GM19035 (cell line): ENCODE measurements at regions not wholly inside any gene's neighbourhood (a gene's known extent, or its start where the extent isn't known, plus 50 kb on each side); places are given as distances from the start of the nearest gene placed in this dataset.

Experiments used
- ATAC-seq: cut with Tn5 transposase; IDR thresholded peaks from one replicate; pipeline ENCODE4 v1.9.1; 2021; ENCODE audit not compliant: unreplicated experiment

- no peak for ATAC-seq
These were observed 379.1 kb downstream of the ANKRD50 start for GRCh38 chr4:124333466-124333865.

GRCh38 chr4:124334119-124334518, 378.4 kb downstream of the ANKRD50 start:
- peak; percentile 50 for ATAC-seq

- no peak for ATAC-seq
These were observed 374.7 kb downstream of the ANKRD50 start for GRCh38 chr4:124337874-124338273.

- no peak for ATAC-seq
These were observed 368.8 kb downstream of the ANKRD50 start for GRCh38 chr4:124343661-124344171.

GRCh38 chr4:124372916-124373315, 339.6 kb downstream of the ANKRD50 start:
- no peak for ATAC-seq

GRCh38 chr4:124386163-124386562, 326.4 kb downstream of the ANKRD50 start:
- ATAC-seq = no peak

- no peak for ATAC-seq
These were observed 325.9 kb downstream of the ANKRD50 start for GRCh38 chr4:124386648-124387047.

- ATAC-seq = no peak
These were observed 322.9 kb downstream of the ANKRD50 start for GRCh38 chr4:124389591-124389990.

- no peak for ATAC-seq
These were observed 321.7 kb downstream of the ANKRD50 start for GRCh38 chr4:124390861-124391260.

- no peak for ATAC-seq
These were observed 316.2 kb downstream of the ANKRD50 start for GRCh38 chr4:124396333-124396732.

- ATAC-seq = no peak
These were observed 310.9 kb downstream of the ANKRD50 start for GRCh38 chr4:124401606-124402005.

GRCh38 chr4:124409044-124409443, 303.5 kb downstream of the ANKRD50 start:
- no peak for ATAC-seq

GRCh38 chr4:124414276-124415040, 298.1 kb downstream of the ANKRD50 start:
- no peak for ATAC-seq

- no peak for ATAC-seq
These were observed 297.4 kb downstream of the ANKRD50 start for GRCh38 chr4:124415146-124415545.

GRCh38 chr4:124417371-124417770, 295.2 kb downstream of the ANKRD50 start:
- ATAC-seq = no peak

GRCh38 chr4:124420166-124420695, 292.3 kb downstream of the ANKRD50 start:
- ATAC-seq = no peak

GRCh38 chr4:124423160-124423559, 289.4 kb downstream of the ANKRD50 start:
- no peak for ATAC-seq

- ATAC-seq = no peak
These were observed 286.3 kb downstream of the ANKRD50 start for GRCh38 chr4:124426279-124426678.

- ATAC-seq = no peak
These were observed 285.3 kb downstream of the ANKRD50 start for GRCh38 chr4:124427095-124427767.

- no peak for ATAC-seq
These were observed 283.9 kb downstream of the ANKRD50 start for GRCh38 chr4:124428648-124429047.

GRCh38 chr4:124429746-124430250, 282.7 kb downstream of the ANKRD50 start:
- ATAC-seq = no peak
